HG03457 (cell line): ENCODE measurements at regions not wholly inside any gene's neighbourhood (a gene's known extent, or its start where the extent isn't known, plus 50 kb on each side); places are given as distances from the start of the nearest gene placed in this dataset.

Experiments
- ATAC-seq: cut with Tn5 transposase; IDR thresholded peaks from one replicate; pipeline ENCODE4 v1.9.1; 2021; ENCODE audit warnings: moderate number of reproducible peaks; ENCODE audit not compliant: unreplicated experiment

DNA sequence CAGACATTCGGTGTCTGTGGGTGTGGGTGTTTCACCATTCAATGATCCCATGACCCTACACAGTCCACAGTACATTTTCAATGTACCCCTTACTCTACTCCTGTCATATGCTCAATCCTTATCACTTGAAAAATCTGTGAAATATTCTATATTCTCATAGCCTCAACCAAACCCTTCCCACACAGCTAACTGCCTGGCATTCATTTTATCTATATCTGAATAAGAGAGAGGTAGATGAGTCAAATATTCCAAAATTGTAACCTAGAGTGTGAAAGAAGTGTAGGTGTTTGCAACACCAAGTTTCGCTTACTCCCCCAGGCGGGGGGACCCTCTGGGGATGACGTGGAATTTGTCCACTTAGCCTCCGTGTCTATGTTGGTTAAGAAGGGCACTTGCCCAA is 354.8 kb downstream of the ETS1 start:
- no peak for ATAC-seq

DNA sequence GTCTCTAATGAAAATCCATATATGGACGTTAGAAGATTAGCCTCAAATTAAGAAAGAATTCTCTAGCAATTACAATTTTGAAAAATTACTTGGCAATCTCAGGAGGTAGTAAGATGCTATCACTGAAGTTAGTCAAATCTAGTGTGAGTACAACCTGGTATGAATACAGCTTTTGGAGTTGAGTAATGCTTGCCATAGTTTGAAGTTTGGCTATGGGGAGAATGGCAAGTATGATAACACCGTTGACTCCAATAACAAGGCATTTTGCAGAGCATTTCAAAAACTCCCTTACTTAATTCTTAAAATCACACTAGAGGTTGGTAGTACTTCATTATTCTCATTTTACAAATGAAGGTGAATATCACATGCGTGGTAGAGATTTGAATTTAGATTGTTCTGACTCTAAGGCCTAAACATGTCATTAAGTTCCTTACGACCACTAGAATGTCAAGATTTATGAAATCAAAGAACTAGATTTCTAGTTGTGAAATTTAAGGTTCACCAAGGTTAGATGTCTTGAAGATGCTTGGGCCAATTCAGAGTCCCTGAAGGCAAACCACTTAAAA is 355.4 kb downstream of the ETS1 start:
- ATAC-seq = no peak

DNA sequence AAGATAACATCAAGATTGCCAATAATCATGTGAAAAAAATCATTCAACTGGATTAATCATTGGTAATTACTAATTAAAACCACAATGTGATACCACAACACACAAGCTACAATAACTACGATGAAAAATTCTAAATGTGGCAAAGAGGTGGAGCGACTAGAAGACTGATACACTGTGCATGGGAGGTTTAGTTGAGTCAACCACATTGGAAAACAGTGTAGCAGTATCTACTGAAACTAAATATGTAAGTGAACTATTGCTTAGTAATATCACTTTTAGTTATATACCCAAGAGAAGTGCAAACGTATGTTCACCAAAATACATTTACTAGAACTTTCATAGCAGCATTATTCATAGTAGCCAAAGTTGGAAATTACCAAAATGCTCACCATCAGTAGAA is 359.9 kb downstream of the ETS1 start:
- no peak for ATAC-seq

DNA sequence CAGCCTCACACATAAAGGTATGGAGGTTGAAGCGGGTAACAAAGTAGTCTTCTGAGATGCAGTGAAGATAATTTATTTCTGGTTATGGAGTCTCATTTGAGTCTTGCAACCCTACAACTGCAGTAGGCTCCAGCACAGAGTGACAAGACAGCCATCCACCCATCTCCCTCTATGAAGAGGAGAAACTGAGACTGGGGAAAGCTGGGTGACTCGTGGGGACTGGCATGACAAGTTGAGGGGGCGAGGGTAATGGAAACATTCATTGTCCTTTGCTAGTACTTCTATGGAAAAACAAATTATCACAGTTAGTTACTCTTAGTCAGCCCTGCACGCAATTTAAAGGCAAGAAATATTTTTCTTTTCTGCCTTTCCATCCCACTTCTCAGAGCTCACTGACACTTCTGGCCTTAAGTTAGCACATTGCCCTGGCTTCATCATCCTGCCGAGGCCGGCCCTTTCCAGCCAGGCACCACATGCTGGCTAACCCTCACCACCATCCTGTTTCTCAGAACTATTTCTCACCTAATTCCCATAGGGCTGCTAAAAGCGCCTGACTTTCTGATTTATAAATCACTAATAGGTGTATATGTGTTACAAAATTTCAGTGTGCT is 361.1 kb downstream of the ETS1 start:
- ATAC-seq = no peak

DNA sequence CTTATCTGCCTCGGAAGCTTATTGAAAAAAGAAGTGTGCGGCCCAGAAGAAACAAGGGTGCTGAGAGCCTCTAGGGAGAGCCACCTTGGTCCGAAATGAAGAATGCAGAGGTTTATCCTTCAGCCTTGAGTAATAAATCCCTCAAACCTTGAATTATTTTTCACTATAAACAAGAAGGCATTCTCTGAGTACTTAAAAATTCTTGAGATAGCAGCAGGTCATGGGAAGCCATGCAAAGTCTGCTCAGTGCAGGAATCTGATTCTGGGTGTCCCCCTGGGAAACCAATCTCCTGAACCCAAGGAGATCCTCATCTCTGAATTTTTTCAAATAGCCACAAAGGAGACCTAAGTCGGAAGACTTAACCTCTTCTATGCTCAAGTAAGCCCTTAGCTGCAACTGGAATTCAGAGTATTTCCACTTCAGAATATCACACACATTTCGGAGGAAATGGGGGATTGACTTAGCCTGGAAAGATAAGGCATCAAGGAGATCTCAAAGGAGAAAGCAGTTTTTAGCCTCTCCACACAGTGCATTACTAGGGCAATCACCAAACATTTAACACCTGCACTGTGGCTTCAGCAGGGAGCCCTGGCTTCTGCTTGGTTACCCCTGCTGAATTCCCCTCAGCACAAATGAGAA is 365.0 kb downstream of the ETS1 start:
- no peak for ATAC-seq

DNA sequence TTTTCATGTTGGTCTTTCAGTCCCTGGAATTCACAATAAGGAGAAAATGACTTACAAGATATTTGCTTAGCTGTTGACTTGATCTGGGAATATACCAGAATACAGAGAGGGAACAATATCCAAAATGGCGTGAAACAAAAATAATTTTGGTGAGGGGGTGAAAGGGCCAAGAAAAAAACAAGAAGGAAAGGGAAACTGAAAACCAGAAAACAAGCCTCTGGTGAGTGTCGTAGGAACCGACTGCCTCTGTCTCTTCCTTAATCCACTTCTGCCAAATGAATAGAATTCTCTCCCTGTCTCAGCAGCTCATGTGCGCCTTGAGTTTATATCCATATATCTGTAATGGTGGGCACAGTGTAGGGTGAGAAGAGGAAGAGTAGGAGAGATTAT is 367.6 kb downstream of the ETS1 start:
- ATAC-seq = no peak

DNA sequence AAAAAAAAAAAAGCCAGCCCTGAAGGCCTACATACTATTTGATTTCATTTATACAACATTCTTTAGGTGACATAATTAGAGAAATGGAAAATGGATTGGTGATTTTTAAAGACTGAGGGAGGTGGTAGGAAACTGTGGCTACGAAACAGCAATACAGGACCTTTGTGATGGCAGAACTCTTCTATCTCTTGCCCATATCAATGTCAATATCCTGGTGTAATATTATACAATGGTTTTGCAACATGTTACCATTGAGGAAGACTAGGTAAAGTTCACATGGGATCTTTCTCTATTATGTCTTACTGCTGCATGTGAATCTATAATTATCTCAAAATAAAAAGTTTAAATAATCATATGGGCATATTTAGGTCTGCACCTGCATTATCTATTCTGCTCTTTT is 371.2 kb downstream of the ETS1 start:
- no peak for ATAC-seq

DNA sequence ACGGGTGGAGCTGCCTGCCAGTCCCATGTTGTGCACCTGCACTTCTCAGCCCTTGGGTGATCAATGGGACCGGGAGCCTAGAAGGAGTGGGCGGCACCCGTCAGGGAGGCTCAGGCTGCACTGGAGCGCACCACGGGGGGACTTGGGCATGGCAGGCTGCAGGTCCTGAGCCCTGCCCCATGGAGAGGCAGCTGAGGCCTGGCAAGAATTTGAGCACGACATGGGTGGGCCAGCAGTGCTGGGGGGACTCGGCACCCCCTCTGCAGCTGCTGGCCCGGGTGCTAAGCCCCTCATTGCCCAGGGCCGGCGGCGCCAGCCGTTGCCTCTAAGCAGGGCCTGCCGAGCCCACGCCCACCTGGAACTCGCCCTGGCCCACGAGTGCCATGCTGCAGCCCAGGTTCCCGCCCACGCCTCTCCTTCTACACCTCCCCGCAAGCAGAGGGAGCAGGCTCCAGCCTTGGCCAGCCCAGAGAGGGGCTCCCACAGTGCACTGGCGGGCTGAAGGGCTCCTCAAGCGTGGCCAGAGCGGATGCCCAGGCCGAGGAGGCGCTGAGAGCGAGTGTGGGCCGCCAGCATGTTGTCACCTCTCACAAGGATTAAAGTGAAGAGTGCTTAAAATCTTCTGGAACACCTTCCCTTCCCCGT is 372.0 kb downstream of the ETS1 start:
- ATAC-seq = no peak

DNA sequence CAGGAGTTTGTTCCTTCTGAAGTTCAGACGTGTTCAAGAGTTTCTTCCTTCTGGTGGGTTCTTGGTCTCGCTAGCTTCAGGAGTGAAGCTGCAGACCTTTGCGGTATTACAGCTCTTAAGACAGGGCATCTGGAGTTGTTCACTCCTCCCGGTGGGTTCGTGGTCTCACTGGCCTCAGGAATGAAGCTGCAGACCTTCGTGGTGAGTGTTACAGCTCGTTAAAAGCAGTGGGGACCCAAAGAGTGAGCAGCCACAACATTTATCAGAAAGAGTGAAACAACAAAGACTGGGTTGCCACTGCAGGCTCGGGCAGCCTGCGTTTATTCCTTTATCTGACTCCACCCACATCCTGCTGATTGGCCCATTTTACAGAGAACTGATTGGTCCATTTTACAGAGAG is 373.1 kb downstream of the ETS1 start:
- ATAC-seq = no peak

DNA sequence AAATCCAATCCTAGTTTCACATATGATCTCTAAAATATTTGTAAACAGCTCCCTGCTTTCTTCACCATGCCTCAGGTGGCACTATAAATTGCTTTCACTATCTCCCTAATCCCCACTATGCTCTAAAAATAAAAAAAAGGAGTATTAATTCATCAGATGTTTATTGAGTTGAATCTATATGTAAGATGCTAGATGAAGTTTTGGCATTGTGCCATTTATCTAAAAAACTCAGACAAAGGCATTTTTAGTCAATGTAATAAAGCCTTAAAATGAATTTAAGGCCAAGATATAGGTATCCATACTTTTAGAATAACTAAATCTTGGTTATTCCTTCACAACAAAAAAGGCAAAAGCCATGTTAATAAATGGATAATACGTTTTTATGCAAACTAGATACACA is 373.9 kb downstream of the ETS1 start:
- no peak for ATAC-seq

DNA sequence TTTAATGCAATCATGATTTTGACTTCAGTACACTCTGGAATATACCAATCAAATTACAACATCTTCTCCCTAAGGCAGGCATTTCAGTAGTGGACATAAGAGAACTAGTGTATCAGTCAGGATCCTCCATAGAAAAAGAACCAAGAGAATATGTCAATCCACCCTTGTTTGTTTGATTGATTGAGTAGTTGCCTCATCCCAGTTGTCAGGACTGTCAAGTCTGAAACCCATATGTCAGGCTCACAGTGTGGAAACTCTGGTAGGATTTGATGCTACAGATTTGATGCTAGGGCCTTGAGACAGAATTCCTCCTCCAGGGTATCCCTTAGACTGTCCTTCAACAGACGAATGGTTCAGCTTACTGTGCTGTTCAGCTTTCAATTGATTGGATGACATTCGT is 375.0 kb downstream of the ETS1 start:
- no peak for ATAC-seq

DNA sequence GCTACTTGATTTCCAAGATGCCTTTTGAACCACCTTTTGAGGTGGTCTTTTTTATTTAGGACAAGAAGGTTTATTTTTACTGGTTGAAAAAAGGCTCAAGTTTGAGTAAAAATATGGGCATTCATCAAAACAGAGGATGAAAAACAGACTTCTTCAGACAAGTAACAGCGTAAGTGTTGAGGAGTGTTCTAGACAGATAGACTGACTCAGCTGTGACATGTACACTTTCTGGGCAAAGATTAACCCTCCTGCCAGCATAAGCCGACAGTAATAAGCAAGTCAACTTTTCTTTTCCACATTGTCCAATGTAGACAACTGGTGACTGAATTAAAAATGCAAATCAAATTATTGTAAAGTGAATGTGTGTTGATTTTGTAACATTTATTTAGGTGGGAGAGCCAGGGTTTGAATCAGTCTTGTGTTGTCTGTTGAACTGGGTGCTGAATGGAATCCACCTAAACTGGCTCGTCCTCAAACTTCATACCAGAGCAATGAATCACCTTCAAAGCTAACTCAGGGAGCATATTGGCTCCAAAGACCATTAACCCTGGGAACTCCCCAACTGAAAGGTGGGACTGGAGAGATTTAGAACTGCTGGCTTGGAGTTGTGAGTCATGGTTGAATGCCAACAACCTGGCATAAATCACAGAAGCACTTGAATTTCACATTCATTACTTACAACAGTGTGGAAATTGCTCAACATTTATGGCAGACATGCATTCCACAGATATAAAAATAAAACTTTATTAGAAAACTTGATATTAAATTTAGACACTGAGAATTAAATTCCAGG is 377.0 kb downstream of the ETS1 start:
- ATAC-seq = no peak

DNA sequence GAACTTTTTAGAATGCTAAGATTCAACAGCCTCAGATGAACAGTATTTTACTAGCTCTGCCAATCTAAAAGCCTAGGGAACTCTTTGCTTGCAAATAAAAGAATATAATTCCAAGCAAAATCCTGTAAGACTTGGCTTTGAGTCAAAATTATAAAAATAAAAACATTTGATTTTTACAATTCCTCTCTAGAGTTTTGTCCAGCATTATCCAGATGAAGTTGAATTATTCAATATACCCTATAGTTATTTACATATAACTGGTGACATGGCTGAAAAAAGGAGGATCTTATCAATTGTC is 378.3 kb downstream of the ETS1 start:
- no peak for ATAC-seq

DNA sequence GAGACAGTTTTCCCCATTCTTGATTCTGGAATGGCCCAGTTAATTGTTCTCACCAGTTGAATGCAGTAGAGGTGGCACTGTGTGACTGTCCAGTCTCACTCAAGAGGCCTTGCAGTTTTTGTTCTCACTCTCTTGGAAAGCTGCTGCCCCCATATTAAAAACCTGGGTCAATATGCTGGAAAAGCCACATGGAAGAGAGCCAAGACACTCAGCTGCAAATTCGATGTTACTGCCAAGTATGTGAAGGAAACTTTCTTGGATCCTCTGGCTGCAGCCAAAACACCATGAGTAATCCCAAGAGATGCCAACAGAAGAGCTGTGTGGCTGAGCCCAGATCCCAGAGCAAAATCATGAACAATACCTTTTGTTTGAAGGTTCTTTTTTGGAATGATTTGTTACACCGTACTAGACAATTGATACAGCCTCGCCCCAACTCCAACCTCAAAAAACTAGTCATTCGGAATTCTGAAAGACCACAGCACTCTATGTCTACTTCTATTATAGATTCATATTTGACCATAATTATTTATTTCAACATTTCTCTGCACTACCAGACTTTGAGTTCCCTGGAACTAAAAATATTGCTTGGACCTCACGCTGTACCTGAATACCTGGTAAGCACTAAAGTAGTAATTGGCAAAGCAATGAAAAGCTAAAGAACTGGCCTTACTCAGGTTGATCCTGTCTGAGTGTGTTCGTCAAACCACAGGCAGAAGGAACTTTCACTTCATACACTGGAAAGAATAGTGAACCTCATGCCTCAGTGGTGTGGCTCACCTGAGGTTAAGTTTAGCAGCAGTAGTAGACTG is 378.8 kb downstream of the ETS1 start:
- no peak for ATAC-seq

DNA sequence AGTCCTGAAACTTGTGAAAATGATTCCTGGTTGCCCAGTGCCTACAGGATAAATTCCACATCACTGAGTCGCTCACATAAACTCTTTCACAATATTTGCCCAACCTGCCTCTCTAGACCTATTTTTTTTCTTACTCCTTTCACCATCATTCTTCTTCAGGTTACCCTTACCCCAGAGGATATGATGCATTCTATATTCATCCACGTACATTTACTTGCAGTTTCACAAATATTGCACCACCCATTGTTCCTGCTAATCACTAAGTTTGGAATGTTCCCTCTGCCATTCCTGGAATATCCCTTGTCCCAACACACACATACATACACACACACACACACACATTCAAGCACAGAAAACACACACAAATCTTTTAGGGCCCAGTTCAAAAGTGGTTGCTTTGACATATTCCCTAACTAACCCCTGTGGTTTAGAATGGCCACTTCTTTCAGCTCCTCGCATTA is 379.5 kb downstream of the ETS1 start:
- ATAC-seq = no peak

DNA sequence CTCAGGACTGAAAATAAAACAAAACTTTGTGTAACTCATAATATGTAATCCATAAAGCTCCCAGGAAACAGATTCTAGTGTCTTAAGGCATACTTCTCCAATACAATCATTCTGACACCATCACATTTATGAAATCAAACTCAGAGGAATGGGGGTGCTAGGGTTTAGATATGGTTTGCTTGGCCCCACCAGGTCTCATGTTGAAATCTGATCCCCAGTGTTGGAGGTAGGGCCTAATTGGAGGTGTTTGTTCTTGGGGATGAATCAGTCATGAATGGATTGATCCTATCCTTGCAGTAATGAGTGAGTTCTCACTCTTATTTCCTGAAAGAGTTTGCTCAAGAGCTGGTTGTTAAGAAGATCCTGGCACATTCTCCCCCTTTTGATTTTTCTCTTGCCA is 380.9 kb downstream of the ETS1 start:
- no peak for ATAC-seq

DNA sequence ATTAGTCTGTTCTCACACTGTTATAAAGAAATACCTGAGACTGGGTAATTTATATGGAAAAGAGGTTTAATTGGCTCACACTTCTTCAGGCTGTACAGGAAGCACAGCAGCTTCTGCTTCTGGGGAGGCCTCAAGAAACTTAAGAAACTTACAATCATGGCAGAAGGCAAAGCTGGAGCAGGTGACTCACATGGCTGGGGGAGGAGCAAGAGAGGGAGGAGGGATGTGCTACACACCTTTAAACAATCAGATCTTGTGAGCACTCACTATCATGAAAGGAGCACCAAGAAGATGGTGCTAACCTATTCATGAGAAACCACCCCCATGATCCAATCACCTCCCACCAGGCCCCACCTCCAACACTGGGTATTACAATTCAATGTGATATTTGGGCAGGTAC is 381.6 kb downstream of the ETS1 start:
- ATAC-seq = no peak

DNA sequence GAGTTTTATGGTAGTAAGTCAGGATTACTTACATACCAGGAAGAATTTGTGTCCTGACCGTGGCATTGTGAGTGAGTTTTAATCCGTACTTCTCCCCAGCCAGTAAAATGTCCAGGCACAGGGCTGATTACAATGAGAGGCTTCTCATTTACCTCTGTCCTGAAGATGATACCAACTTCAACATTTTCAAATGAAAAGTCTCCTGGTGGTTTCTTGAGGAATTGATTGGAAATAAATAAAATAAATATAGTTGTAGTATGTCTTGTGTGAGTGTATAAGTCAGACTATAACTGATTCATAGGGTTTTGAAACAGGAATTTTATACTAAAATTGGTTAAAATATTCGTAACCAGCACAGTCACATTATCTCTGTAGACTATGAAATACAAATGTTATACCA is 382.5 kb downstream of the ETS1 start:
- no peak for ATAC-seq

DNA sequence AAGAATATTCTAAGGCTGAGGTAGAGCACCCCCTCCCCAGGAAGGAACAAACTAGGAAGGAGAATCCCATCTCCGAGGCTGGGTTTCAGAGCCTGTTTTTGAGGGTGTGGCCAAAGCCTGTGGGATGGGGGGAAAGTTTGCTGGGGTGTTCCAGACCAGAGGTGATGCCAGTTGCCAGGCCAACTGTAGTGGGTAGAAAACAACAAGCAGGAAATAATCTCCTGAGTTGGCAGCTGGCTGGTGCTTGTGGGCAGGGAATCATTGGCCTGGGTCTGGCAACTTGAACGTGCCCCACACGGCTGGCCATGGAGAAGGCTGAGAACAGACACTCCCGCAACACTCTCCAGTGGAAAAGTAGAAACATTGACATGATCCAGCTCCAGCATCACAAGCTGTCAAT is 385.6 kb downstream of the ETS1 start:
- no peak for ATAC-seq

DNA sequence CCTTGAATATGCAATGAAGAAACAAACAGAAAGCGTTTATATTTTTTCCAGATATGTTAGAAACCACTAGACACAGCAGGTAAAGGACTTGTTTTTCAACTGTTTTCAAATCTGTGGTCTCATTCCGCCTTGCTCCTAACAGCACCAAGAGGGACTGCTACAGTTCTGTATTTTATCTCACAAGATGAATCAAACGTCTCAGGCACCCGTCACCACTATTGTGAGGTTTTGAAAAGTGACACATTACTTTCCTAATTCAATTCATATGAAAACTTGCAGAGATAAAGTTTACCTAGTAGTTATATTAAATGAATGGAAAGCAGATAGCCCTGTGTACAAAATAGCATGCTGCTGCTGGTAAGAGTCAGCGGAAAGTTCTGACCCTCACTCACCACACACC is 386.3 kb downstream of the ETS1 start:
- ATAC-seq = no peak

DNA sequence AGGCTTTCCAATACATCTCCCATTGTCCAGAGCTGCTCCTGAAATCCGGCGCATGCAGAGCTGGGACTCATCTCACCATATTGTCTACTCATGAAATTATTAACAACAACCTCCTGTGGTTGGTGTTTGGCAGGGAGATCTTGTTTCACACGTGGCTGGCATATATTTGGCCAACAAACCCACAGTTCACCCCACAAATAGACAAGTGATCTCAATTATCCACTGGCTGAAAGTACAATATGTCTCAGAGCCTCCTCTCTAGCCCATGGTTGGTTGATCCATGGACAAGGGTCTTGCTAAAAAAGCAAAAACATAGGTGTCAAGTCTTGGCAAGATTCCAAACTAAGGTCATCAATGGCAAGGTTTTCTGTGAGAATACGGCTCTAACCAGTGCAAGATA is 386.9 kb downstream of the ETS1 start:
- ATAC-seq = no peak
